HG02884 (cell line): ENCODE measurements at regions not wholly inside any gene's neighbourhood (a gene's known extent, or its start where the extent isn't known, plus 50 kb on each side); places are given as distances from the start of the nearest gene placed in this dataset.

ENCODE experiments used
- ATAC-seq: cut with Tn5 transposase; IDR thresholded peaks from one replicate; pipeline ENCODE4 v1.9.1; 2021; ENCODE audit warnings: mild to moderate bottlenecking, moderate library complexity; ENCODE audit not compliant: unreplicated experiment

- ATAC-seq: no peak
Measured at GRCh38 chr5:38101897-38102296, 156.5 kb upstream of the EGFLAM start.

DNA sequence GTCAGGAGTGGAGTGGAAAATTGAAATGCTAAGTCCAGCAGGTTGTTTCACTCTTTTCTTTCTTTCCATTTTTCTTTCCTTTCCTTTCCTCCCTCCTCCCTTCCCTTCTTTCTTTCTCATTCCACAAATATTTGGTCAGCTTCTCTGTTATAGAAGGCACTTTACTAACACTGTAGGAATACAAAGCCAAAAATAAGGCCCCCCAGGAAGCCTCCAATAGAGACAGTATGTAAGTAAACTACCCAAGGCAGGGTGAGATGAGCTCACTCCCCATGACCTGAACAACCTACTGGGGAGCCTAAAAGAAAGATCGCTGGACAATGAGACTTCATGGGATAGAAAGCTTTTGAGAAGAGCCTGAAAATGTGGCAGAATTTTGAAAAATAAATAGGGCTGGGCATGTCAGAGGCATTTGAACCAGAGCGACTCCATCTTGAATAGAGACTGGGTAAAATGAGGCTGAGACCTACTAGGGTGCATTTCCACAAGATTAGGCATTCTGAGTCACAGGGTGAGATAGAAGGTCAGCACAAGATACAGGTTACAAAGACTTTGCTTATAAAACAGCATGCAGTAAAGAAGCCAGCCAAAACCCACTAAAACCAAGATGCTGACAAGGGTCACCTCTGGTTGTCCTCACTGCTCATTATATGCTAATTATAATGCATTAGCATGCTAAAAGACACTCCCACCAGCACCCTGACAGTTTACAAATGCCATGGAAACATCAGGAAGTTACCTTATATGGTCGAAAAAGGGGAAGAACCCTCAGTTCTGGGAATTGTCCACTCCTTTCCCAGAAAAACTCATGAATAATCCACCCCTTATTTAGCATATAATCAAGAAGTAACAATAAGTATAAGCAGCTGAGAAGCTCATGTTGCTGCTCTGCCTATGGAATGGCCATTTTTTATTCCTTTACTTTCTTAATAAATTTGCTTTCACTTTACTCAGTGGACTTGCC, 158.9 kb upstream of the EGFLAM start:
- ATAC-seq: no peak

GRCh38 chr5:38094889-38095288, 163.5 kb upstream of the EGFLAM start:
- ATAC-seq: no peak

DNA sequence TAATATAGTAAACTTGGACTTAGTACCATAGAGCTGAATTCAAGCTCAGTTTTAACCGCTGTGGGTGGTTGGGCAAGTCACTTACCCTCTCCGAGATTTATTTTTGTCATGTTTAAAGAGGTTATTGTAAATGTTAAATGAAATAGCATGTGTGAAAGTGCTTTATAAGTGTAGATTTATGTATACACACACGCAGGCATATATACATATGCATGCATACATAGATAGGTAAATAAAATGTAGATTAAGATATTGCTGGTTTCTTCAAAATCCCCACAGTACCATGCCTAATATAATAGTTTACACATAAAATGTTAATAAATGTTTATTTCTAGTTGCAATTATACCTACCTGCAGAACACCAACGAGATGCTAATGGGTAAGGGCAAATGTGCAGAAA, 164.5 kb upstream of the EGFLAM start:
- no peak for ATAC-seq

DNA sequence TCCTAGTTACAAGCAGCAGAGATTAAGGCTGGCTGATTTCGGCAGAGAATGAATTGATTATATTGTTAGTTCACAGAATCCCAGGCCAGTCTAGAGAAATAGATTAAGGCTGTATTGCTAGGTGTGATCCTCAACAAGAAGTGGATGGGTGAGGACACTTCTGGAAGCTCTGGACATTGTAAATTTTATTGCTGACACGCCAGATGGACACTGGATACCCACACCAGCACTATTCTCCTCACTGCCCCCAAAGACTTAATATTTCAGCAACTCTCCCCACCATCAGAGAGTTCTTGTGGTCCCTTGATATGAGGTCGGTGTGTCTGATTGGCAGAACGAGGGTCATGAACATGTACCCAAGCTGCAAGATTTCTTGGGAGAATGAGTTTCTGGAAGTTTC, 171.6 kb upstream of the EGFLAM start:
- ATAC-seq: no peak

DNA sequence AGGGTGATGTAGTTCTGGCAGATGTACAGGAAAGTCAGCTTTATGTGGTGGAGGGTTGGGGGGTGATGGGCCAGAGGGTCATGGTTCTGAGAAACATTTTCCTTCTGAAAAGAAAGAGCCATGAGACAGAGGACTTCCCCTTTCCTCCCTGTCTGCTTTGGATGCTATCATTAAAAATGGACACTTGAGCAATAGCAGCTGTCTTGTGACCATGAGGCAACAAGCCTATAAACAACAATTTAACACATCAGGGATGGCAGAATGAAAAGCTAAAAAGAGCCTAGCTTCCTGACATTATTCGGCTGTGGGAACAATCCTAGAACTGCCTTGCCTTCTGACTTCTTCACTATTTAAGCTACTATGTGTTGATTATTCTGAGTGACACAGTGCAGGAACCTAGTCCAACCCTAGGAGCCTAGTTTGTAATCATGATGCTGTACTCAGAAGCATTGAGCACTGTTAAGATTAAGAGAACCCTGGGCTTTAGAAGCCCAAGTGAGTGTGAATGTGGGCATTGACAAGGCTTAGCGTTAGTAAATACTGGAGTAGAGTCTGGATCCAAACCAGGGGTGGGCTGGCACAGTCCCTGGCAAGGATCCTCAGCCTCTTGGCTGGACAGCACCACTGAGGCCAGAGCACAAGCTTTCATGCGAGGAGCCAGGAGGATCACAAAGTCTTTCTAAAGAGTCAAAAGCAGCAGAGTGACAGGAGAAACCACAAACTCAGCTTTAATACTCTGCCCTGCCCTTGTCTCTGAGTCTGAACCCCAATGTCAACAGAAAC, 178.5 kb upstream of the EGFLAM start:
- no peak for ATAC-seq

DNA sequence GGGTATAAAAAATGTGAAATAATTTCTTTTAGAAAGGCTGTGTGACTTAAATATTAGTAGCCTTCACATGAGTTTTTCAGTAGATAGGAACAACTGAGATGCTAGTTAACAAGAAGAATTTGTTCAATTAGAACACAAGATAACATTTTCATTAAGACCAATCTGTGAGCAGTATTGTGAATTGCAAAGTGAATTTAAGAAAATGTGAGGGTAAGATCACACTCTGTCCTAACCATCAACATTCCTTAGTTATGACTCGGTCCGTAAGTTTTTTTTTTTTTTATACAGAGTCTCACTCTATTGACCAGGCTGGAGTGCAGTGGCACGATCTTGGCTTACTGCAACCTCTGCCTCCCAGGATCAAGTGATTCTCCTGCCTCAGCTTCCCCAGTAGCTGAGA, 180.2 kb upstream of the EGFLAM start:
- no peak for ATAC-seq

DNA sequence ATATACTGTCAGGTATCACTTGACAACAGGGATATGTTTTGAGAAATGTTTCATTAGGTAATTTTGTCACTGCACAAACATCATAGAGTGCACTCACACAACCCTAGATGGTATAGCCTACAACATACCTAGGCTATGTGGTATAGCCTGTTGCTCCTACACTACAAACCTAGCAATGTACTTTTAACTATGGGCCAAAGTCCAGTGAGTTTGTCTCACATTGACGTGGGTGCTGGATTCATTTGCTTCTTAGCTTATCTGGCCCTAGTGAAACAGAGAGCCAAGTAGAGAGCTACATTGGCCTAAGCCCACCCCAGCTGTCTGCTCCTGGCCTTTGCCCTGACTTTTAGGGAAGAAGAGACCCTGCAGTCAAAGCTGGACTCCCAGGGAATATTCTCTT, 180.7 kb upstream of the EGFLAM start:
- ATAC-seq: no peak

GRCh38 chr5:38071831-38072694, 186.3 kb upstream of the EGFLAM start:
- ATAC-seq: no peak

GRCh38 chr5:38070304-38070950, 187.9 kb upstream of the EGFLAM start:
- no peak for ATAC-seq

DNA sequence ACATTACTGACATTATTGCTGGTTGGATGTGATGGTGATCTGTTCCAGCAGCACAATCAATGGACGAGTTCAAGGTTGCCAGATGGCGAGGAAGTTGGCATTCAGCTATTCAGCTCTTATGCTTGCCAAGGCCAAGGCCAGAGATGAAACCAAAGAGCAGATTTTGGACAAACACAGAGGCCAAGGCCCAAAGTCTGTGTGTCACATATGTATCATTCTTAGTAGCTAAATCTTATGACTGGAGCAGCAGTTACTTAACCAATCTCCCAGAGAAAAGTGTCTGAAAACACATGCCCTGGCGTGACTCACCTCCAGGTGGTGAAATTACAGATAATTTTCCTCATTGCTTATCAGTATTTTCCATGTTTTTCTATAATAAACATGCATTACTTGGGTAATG, 189.0 kb upstream of the EGFLAM start:
- no peak for ATAC-seq

DNA sequence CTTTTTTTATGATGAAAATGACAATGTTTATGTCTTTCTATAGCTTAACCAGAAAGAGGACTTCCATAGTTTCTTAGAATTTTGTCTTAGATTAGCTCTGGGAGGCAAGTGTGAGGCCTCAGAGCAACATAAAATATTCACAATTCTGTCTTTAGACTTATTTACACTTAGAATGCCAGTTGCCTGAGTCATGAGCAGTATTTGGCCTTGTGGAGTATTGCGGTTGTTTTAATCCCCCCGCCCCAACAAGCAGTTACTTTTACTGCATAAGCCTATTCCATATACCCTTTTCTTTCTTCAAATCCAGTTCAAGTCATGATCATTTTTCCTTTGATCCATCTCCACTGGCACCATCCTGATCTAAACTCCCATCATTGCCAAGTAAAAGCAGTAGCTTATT, 198.0 kb upstream of the EGFLAM start:
- ATAC-seq: no peak

DNA sequence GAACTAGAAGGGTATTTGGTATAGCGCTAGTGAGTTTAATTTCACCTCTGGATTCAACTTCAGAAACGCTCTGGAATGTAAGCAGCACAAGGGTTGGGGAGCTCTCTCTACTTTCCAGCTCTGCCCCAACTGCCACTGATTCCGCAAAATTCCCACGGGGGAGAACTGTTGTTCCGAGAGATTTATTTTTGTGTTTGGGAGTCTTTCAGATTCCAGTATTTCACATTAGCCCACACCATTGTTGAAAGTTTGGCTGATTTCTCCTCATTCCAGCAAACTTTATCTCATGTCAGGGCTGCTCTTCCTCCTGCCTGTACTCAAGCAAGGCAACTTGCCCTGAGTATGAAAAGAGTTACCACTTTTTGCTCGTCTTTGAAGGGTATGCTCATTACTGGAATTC, 198.5 kb upstream of the EGFLAM start:
- no peak for ATAC-seq

GRCh38 chr5:38051711-38052511, 206.4 kb upstream of the EGFLAM start:
- ATAC-seq: no peak

GRCh38 chr5:38048400-38048799, 208.6 kb upstream of the GDNF start:
- ATAC-seq: no peak

GRCh38 chr5:38046103-38046502, 206.3 kb upstream of the GDNF start:
- ATAC-seq: no peak

- no peak for ATAC-seq
Measured at GRCh38 chr5:38045446-38045845, 205.6 kb upstream of the GDNF start.

DNA sequence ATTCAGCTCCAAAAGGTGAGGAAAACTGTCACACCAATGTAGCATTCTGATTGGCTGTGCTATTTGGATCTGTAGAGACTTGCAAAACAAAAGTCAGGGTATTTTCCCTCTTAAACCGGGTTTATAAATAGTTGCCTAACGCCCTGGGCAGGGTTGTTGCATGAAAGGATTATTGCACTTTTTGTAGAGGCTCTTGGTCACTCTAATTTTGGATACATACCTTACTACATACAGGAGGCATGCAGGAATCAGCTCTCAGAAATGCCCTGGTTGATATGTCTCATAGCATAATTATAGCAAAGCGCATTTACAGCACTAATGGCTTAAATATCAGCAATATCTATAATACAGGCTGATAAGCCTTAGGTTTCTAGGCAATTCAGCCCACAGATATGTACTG, 200.0 kb upstream of the GDNF start:
- ATAC-seq: no peak

- ATAC-seq: no peak
Measured at GRCh38 chr5:38039091-38039490, 199.2 kb upstream of the GDNF start.

DNA sequence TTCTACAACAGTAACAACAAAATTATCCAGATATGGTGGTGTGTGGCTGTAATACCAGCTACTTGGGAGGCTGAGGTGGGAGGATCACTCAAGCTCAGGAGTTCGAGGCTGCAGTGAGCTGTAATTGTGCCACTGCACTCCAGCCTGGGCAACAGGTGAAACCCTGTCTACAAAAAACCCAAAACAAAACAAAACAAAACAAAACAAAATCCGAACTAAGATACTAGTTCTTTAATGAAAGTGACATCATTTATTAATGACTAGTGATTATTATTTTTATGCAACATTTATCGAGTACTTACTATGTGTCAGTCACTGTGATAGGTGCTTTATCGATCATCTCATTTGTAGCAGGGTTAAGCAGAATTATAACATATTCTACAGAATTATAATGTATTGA, 196.9 kb upstream of the GDNF start:
- ATAC-seq: no peak
